H54 (cell line): ENCODE measurements at regions not wholly inside any gene's neighbourhood (a gene's known extent, or its start where the extent isn't known, plus 50 kb on each side); places are given as distances from the start of the nearest gene placed in this dataset.

Experiments
- DNase-seq: peaks from one replicate; pipeline ENCODE4 v3.0.0; 2011; ENCODE audit warnings: low spot score, mixed read lengths; ENCODE audit not compliant: insufficient read length
- FAIRE-seq: peaks from 3 replicates; lab custom pipeline; 2011; peaks lifted over from hg19 to GRCh38; lab: Jason Lieb, UNC
- POLR2A ChIP-seq: IDR thresholded peaks from 2 replicates; pipeline ENCODE4 v1.6.1; 2011; ENCODE audit warnings: low read depth, mild to moderate bottlenecking, low read length

DNA sequence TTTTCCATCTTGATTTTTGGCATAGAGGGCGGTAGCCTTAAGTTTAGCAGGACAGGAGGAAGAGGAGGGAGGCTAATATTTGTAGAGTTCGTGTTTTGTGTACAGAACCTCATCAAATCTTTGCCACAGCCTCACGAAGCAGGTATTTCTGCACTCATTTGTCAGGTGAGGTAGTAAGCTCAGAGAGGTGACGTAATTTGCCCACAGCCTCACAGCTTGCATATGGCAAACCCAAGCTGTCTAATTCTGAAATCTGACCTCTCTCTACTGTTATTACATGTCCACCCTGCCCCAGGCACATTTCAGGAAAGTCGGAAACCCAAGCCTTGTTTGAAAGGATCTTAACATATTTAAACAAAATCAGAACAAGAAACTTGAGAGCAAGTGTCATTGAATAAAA lies 91.1 kb upstream of the TPM1 start:
- TF ChIP-seq POLR2A = no peak
- no peak for DNase-seq
- FAIRE-seq = no peak

DNA sequence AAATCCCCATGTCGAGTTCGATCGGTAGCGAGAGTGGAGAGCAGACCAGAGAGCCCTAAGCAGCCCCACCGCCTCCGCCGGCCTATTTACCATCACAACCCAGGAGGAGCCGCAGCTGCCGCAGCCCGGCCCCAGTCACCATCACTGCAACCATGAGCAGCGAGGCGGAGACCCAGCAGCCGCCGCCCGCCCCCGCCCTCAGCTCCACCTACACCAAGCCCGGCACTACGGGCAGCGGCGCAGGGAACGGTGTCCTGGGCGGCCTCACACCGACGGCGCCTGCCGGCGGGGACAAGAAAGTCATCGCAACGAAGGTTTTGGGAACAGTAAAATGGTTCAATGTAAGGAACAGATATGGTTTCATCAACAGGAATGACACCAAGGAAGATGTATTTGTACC lies 89.5 kb upstream of the TPM1 start:
- FAIRE-seq (no peak), DNase-seq (no peak)
- TF ChIP-seq POLR2A = no peak

DNA sequence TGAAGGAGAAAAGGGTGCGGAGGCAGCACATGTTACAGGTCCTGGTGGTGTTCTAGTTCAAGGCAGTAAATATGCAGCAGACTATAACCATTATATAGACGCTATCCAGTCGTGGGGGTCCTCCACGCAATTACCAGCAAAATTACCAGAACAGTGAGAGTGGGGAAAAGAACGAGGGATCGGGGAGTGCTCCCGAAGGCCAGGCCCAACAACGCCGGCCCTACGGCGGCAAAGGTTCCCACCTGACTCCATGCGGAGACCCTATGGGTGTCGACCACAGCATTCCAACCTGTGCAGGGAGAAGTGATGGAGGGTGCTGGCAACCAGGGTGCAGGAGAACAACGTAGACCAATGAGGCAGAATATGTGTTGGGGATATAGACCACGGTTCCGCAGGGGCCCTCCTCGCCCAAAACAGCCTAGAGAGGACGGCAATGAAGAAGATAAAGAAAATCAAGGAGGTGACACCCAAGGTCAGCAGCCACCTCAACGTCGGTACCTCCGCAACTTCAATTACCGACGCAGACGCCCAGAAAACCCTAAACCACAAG lies 89.0 kb upstream of the TPM1 start:
- no peak for TF ChIP-seq POLR2A
- DNase-seq (no peak), FAIRE-seq (no peak)

DNA sequence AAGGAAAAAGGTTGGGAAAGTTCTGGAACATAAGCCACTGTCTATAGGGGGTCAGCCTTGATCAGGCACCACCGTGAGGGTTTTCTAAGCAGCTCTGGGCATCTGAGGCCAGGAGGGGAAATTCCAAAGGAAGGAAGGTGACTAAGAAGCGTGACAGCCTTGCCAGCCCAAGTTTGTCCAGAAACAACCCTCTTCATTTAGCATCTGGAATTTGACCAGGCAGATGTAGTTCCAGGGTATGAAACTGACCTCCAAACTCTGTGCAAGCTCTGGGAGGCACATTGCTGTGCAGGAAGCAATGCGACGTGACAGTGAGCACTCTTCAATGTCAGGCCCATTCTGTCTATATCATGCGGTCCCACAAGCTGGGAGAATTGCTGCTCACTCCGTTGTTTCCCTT lies 85.4 kb upstream of the TPM1 start:
- TF ChIP-seq POLR2A = no peak
- no peak for FAIRE-seq
- DNase-seq = no peak

DNA sequence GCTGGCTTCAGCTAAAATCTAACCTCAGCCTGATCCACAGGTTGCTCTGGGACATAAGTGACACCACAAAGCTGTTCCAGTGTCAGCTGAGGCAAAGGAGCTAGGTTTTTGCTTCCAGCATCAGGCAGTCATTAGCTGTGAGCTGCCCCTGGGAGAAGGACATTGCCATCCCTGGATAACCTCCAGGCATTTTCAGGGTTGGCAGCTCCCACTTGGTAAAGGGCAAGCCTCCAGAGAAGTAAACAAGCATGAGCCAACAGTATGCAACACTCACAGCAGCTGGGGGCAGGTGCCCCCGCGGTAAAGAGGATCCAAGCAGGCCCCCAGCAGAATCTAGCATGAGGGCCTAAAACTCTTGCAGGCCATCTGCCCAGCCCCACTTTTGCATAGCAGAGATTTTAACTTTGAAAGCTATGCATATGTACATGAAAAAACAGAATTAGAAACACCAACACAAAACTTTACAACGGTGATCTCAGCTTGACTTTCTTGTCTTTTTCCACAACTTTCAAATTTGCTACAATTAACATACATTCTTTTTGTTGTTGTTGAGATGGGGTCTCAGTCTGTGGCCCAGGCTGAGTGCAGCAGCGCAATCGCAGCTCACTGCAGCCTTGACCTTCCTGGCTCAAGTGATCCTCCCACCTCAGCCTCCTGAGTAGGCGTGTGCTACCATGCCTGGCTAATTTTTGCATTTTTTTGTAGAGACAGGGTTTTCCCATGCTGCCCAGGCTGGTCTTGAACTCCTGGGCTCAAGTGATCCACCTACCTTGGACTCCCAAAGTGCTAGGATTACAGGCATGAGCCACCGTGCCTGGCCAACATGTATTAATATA lies 83.8 kb upstream of the TPM1 start:
- FAIRE-seq (no peak), DNase-seq (no peak)
- no peak for TF ChIP-seq POLR2A

DNA sequence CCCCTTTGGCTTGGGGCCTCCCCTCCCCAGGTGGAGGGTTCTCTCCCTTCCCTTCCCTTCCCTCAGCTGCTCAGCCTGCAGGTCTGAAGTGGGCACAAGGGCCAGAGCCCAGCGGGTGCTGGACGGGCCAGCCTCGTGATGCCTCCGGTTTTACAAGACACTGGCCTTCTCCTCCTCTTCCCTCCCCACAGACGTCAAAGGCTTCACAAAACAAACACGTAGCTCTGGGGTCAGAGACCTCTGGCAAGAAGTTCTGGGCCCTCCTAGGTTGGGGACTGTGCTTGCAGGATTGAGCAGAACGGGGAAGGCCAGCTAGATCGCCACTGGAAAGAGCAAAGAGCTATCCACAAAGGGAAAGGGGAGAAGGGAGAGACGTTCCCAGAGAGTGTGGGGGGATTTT lies 81.4 kb upstream of the TPM1 start:
- TF ChIP-seq POLR2A = no peak
- FAIRE-seq = no peak
- no peak for DNase-seq

DNA sequence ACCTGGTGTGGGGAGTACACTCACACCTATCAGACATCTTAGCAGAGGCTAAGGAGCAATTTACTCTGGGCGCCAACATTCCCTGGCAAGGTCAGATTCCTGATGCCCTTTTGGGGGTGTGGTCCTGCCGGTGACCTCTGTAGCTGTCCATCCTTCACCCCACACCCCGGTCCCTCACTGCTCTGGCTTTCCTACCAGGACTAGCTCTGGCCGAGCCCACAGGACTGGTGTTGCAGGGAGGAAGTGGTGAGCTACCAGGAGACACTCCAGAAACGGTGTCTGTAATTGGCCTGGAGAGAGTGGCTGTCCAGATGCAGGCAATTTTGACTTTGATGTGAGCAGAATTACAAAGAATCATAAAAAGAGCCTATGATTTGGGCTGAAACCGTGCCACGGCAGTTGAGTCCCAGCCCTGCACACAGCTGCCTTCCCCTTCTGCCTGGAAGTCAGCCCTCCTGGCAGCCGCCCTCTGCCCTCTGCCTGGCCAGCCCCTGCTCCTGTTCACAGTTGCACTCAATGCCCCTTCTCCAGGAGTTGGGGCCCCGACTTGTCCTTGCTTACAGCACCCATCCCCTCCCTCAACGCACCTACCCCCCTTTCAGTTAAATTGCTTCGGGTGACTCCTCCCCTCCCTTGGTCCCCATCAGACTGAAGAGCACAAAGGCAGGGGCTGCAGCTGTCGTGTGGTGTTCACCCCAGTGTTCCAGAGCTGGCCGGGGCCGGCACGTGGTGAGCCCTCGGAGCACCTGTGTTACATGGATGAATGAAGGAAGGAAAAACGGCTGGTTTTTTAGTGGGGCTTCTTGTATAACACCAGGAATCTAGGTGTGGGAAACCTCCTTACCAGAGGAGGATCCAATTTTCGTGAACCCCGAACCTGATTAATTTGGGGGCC lies 80.2 kb upstream of the TPM1 start:
- FAIRE-seq (no peak), DNase-seq (no peak)
- TF ChIP-seq POLR2A = no peak

DNA sequence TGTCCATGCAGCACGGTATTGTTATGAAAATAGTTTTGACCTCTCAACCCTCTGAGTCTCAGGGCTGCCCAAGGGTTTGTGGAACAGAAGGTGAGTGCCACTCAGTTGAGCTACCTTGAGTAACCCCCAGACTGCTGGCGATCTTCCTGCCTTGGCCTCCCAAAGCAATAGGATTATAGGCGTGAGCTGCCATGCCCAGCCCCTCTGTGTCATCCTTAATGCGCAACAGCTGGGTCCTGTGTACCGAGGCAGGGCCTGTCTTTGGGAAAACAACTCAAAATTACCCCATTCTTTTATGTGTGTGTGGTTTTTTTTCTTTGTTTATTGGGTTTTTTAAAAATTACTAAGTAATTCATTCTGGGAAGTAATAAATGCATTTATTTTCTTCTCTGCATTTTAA lies 78.3 kb upstream of the TPM1 start:
- DNase-seq (no peak), FAIRE-seq (no peak)
- TF ChIP-seq POLR2A = no peak

DNA sequence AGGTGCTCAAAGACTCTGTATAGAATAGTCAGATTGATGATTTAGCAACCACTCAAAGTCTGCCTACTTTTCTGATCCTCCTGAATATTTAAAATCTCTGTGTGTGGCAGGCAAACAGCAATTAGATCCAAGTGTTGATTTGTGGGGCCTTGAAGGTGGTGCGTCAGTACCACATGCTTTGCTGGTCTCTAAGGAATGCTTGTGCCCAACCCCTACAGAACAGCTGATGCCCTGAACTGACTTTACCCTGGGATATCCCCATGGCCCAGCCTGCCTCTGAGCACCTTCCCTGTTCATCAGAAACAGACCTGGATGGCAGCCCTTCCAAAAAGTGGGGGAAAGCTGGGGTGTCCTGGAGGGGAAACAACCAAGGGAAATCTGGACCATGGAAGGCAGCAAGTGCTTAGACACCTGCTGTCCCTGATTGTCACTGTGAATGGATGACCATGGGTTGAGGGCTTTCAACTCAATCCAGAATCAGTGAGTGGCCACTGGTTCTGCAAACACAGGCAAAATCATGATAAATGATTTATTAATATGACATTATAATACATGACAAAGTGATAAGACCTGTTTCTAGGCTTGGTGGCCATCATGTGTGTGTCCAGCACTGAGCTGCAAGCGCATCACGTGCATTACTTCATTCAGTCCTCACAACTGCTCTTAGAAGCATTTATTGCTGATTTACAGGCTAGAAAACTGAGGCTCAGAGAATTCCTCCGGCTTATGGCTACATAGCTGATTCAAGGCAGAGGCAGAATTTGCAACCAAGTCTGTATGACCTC lies 76.1 kb upstream of the TPM1 start:
- no peak for TF ChIP-seq POLR2A
- FAIRE-seq = no peak
- no peak for DNase-seq

DNA sequence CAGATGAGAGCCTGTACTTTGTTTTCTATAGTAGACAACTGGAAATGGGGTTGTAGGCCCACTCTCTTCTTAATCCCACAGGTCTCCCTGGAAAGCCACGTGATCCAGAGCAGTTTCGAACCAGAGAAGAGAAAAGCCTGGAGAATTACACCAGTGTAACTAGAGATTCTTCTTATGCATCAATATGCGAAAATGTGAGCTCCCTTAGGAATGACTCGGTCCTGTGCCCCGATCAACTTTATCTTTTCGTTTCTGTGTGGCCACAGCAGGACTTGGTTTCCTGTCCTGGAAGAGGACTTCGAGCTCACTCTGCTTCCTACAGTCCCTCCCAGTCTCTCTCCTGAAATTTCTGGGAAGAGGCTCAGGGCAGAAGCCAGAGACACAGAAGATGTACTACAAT lies 73.8 kb upstream of the TPM1 start:
- no peak for FAIRE-seq
- no peak for TF ChIP-seq POLR2A
- no peak for DNase-seq

DNA sequence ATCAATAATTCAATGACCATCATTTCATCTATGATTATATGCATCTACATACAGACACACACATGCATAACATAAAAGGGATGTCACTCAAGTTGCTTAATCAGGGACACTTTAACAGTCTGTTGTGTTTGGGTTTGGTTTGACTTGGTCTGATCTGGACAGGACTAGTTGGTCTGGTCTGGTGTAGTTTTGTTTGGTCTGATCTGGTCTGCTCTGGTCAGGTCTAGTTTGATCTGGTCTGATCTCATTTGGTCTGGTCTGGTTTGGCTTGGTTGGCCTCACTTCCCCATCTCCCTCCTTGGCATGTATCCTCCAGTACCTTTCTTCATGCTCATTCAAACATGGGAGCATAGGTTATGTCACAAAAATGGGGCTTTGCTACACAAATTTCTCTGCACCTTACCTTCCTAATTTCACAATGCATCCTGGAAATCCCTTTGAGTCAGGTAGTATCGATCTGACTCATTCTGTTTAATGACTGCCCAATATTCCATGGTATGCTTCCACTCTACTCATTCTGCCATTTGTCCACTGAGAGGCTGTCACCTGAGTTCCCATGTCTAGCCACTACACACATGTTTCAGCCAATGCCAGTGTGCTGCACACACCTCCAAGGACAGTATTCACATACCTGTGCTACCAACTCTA lies 73.0 kb upstream of the TPM1 start:
- no peak for FAIRE-seq
- no peak for TF ChIP-seq POLR2A
- DNase-seq = no peak

DNA sequence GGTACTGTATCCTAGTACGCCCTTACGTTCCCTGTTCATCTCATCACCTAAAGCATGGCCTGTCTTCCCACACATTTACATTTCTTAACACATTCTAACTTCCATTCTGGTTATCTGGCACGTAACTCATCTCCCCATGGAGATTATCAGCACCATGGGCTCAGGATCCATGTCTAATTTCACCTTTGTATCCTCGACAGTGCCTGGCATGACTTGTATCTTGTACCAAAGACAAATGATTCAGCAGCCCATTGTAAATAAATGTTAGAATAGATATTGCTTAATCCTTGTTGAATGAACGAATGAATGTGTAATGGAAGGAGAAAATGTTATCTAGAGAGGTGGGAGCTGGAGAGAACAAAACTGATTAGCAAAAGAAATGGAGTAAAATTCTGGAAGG lies 69.7 kb upstream of the TPM1 start:
- no peak for FAIRE-seq
- no peak for TF ChIP-seq POLR2A
- DNase-seq = no peak

DNA sequence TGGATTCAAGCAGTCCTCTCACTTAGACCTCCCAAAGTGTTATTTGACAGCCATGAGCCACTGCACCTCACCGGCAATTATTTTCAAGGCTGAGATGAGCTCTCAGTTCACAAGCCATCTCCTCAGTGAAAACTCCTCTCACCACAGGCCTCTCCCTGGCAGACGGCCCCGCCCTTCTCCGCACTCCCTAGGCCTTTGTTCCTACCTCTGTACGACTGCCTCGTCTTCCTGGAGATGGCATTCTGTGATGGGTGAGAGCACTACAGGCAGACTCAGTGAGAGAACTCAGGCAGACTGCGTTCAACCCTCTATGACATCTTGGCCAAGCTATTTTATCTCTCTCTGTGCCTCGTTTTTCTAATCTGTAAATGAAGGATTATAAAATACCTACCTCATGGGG lies 67.0 kb upstream of the TPM1 start:
- TF ChIP-seq POLR2A = no peak
- no peak for FAIRE-seq
- no peak for DNase-seq
